ENCODE measurements at regions not wholly inside any gene's neighbourhood (a gene's known extent, or its start where the extent isn't known, plus 50 kb on each side); places are given as distances from the start of the nearest gene placed in this dataset.
A peak's percentile ranks its signal among the peaks of the same experiment; 100 is the strongest.

GRCh38 chr3:15983232-15983631 lies 185.5 kb upstream of the ANKRD28 start:
- Histone ChIP-seq H2BK15ac (ENCODE audit: low read depth, low read length) (no peak overlapping the region), H3K23me2 (ENCODE audit: insufficient read length, low read depth, low read length, poor library complexity, severe bottlenecking) (no peaks in the 10 kb centered on the region), H3K79me1 (ENCODE audit: insufficient read depth, low read depth, low read length, poor library complexity, severe bottlenecking) (no peaks in the 10 kb centered on the region), H3K27me3 (ENCODE audit: insufficient read depth, low read length) (no peaks in the 10 kb centered on the region; the same call in 1 of the 2 replicates), H3K14ac (ENCODE audit: insufficient read depth, low read length) (no peak overlapping the region), H2AK5ac (ENCODE audit: insufficient read length, low read length) (no peak overlapping the region), H2BK12ac (ENCODE audit: insufficient read length, low read depth, low read length) (no peak overlapping the region), H3K4ac (ENCODE audit: low read depth, low read length) (no peak overlapping the region), H4K8ac (replicated peaks; ENCODE audit: insufficient read length, low read depth, low read length) (no peak overlapping the region), H2BK20ac (ENCODE audit: low read depth, low read length, poor library complexity, severe bottlenecking) (no peak overlapping the region), H4K20me1 (ENCODE audit: control insufficient read depth, insufficient read depth, insufficient read length) (no peaks in the 10 kb centered on the region), H3K4me2 (ENCODE audit: insufficient read depth, insufficient read length, low read length) (no peak overlapping the region), H2AFZ (ENCODE audit: low read length) (no peak overlapping the region), H3K4me1 (ENCODE audit: insufficient read depth, low read length) (no peaks in the 10 kb centered on the region), H4K5ac (ENCODE audit: insufficient read length, low read depth, low read length) (no peak overlapping the region), H4K91ac (ENCODE audit: insufficient read length, low read depth, low read length) (no peak overlapping the region), H2BK120ac (ENCODE audit: low read depth, low read length, poor library complexity, severe bottlenecking) (no peak overlapping the region), H3K9me3 (ENCODE audit: control insufficient read depth, low read depth, low read length) (no peaks in the 10 kb centered on the region), H3K9ac (ENCODE audit: extremely low read depth, insufficient read length, low read length) (no peak overlapping the region), H2BK5ac (ENCODE audit: insufficient read length, low read length) (no peak overlapping the region), H3K27ac (ENCODE audit: insufficient read length, low read depth, low read length) (no peak overlapping the region), H3K79me2 (ENCODE audit: insufficient read depth, low read length) (no peaks in the 10 kb centered on the region), H3K18ac (ENCODE audit: insufficient read length, low read depth, low read length) (no peak overlapping the region), H3T11ph (ENCODE audit: low read length) (no peak overlapping the region), H3K23ac (ENCODE audit: insufficient read length, low read depth, low read length) (no peak overlapping the region), H3K56ac (ENCODE audit: insufficient read length, low read depth, low read length) (no peak overlapping the region)
- Mint-ChIP-seq H3K36me3 (ENCODE audit: insufficient read depth in 1 of 3, low read depth in 3 of 3) (peaks cover 9 to 14% (median 11%) of the 10 kb centered on the region in 3 experiments; a peak in 5 of 7 replicates), H3K4me3 (no peak overlapping the region), H3K27ac (peak overlapping the region in 1 of 3 experiments; percentile 55; a peak in 2 of 7 replicates), H3K27me3 (ENCODE audit: low read depth) (no peaks in the 10 kb centered on the region; the same call in 1 of the 2 replicates), H3K9me3 (peaks cover 18 to 23% of the 10 kb centered on the region in 2 experiments), H3K4me1 (peaks cover 2 to 4% of the 10 kb centered on the region in 2 experiments; a peak in 2 of 4 replicates)
- TF ChIP-seq, protein P1, sequence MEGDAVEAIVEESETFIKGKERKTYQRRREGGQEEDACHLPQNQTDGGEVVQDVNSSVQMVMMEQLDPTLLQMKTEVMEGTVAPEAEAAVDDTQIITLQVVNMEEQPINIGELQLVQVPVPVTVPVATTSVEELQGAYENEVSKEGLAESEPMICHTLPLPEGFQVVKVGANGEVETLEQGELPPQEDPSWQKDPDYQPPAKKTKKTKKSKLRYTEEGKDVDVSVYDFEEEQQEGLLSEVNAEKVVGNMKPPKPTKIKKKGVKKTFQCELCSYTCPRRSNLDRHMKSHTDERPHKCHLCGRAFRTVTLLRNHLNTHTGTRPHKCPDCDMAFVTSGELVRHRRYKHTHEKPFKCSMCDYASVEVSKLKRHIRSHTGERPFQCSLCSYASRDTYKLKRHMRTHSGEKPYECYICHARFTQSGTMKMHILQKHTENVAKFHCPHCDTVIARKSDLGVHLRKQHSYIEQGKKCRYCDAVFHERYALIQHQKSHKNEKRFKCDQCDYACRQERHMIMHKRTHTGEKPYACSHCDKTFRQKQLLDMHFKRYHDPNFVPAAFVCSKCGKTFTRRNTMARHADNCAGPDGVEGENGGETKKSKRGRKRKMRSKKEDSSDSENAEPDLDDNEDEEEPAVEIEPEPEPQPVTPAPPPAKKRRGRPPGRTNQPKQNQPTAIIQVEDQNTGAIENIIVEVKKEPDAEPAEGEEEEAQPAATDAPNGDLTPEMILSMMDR (conservative IDR thresholded peaks at IDR 0.05): no peak
- no peak for DNase-seq
- no CpG with 5 or more reads among the region's 2 CpGs for WGBS (ENCODE audit: extremely low coverage, insufficient read length, low lambda C conversion rate)
